GM12874 (cell line): ENCODE measurements at regions not wholly inside any gene's neighbourhood (a gene's known extent, or its start where the extent isn't known, plus 50 kb on each side); places are given as distances from the start of the nearest gene placed in this dataset.

Source experiments
- TF ChIP-seq, protein P1 (sequence below): IDR thresholded peaks from 2 replicates; pipeline ENCODE4 v1.5.1; 2011; ENCODE audit warnings: low read depth, mild to moderate bottlenecking, control low read depth, low read length, moderate library complexity; ENCODE audit not compliant: insufficient read depth

DNA sequence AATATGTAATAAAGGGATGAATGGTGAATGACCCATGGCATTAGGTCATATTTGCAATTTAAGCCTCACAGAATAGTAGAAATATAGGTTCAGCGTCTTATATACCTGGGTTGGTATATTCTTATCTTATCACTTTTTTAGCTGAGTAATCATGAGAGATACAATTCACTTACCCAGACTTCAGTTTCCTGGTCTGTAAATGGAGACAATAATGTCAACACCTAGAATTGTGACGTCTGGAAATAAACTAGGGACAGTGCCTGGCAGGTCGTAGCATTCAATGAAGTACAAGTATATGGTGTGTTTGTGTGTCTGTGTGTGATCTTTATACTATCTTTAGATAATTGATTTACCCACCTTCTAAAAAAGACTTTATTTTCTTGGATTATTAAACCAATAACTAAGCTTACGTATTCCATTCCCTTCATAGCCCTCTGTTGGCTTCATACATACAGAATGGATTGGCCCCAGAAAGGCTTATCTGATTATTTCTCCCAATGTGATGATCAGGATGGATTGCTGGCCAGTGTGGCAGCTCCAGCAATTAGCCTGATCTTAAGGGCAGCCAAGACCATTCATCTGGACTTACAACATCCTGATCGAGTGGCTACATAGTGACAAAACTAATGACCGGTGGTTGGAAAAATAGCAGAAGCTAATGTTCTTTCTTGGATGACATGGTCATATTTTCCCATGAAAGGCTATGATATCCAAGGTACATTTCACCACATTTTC is 121.2 kb upstream of the NPVF start:
- TF ChIP-seq, protein P1, sequence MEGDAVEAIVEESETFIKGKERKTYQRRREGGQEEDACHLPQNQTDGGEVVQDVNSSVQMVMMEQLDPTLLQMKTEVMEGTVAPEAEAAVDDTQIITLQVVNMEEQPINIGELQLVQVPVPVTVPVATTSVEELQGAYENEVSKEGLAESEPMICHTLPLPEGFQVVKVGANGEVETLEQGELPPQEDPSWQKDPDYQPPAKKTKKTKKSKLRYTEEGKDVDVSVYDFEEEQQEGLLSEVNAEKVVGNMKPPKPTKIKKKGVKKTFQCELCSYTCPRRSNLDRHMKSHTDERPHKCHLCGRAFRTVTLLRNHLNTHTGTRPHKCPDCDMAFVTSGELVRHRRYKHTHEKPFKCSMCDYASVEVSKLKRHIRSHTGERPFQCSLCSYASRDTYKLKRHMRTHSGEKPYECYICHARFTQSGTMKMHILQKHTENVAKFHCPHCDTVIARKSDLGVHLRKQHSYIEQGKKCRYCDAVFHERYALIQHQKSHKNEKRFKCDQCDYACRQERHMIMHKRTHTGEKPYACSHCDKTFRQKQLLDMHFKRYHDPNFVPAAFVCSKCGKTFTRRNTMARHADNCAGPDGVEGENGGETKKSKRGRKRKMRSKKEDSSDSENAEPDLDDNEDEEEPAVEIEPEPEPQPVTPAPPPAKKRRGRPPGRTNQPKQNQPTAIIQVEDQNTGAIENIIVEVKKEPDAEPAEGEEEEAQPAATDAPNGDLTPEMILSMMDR = no peak

DNA sequence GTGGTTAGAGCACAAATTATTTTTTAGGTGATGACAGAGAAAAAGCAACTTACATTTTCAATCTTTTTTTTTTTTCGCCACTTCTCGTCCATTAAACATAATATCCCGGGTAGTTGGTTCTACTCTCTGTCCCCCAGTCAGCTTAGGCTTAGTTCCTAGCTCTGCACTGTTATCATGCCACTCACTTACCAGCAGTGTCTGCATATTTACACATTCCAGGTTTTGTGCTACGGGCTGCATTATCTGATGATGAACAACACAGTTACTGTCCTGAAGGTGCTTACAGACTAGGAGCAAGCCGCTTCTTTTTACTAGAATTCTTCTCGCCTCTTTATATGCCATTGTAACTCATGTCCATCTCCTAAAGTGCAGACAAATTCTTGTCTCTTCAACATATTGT is 121.8 kb upstream of the NPVF start:
- TF ChIP-seq, protein P1 = no peak

DNA sequence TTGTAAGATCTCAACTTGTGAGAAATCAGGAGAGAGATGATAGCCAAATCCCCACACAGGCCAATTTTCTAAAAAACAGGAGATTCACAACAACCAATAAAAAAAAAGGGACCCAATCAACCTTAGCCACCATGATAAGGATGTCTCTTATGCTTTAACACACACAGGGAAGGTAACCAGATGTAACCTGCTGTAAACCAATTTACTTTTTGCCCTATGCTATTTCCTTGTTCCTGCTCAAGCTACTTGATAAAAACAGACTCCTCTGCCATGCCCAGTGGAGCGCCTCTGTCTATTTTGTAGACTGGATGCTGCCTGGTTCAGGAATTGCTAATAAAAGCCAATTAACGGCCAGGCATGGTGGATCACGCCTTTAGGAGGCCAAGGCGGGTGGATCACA is 123.5 kb upstream of the NPVF start:
- TF ChIP-seq, protein P1 = no peak

DNA sequence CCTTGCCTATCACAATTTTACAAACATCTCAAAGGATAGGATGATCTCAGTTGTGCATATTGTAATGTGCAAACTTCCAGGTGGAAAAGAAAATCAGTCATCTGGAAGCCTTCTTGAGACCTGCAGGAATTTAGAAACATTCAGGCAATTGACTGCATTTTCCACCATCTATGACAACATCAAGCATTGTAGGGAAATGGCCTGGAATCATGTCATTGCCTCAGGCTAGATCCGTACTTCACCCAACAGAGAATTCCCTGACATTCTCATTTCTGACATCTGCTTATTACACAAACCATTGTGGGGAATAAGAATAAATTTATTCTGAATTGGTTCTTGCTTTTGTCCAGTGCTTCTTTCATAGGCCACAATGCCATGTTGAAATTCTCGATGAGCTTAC is 124.9 kb upstream of the NPVF start:
- TF ChIP-seq, protein P1 = no peak

DNA sequence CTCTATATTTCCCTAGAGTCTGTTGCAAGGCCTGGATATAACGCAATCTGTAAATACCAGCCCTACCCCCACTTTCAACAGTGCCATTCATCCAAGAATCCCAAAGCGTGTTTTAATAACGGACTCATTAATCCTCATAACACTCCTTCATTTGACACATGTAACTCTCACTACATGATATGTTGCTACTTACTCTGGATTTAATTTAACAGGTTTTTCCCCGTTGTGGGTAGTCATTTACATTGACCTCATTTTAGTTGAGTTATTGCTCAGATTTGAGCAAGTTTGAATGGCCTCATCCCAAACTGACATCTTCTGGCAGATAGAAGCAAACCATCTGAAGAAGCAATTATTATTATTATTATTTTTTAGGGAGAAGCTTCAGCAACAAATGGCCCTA is 125.4 kb upstream of the NPVF start:
- TF ChIP-seq, protein P1 = no peak

DNA sequence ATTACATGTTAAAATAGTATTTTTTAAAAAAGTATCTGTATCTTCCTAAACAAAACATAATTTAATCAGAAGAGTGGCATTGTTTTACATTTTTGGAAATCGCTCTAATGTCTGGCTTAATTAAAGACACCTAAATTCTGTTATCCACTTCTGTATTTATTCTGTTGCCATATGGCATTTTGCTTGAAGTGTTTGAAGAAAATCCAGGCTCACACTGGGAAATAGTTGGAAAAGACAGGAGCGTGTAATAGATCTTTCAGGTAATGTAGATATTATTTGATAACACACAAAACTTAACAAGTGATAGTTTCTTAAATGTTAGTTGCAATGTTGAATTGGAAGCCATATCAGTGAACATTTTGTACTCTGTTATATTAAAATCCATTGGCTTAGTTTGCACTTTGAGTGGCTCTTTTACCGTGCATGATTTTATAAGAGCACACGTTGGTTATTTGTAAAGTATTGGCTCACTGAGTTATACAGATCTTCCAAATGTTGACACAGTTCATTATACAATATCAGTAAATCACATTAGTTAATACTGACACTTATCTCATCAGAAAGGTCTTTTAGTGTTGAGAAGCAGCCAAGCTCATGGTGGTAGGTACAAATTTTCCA is 128.4 kb upstream of the NPVF start:
- TF ChIP-seq, protein P1 = no peak

DNA sequence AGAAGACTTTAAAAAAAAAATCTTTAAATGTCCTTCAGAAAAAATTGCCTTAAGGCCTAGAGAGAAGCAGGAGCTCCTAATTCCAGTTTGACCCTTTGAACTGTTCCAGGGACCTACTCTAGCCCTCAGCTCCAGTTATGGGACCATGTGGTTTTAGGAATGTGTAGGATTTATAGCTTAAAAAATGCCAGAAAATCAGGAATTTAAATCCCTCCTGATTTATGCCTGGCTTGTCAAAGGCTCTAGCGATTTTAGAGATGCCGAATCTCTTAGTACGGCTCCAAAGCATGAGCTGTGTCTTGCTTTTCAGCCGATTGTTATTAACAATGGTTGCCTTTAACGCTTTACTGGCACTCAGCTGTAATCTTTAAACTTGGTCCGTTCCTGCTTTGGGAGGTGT is 130.6 kb upstream of the NPVF start:
- TF ChIP-seq, protein P1 = no peak
